Skeletal muscle cell (primary cell): ENCODE measurements at regions not wholly inside any gene's neighbourhood (a gene's known extent, or its start where the extent isn't known, plus 50 kb on each side); places are given as distances from the start of the nearest gene placed in this dataset.
A peak's percentile ranks its signal among the peaks of the same experiment; 100 is the strongest.
"Not testable (repeated sequence)": the region's sequence is repeated elsewhere in the genome, so short reads cannot be mapped to it uniquely, and the experiment has no call there.

Source experiments
- DNase-seq: peaks from one replicate; pipeline ENCODE4 v3.0.0-alpha.2; 2010; ENCODE audit warnings: low read depth
- H3K4me3 ChIP-seq: 2 replicates; pipeline ENCODE4 v1.5.1; 2011; ENCODE audit warnings: low read depth, mild to moderate bottlenecking, control low read depth, low read length, moderate library complexity

GRCh38 chr5:174542471-174542870, 181.9 kb upstream of the MSX2 start:
- H3K4me3 ChIP-seq: no peak overlapping the region
- DNase-seq: no peak

- no peak for DNase-seq
- no peak overlapping the region for H3K4me3 ChIP-seq
Observed at GRCh38 chr5:174545926-174546325, 178.5 kb upstream of the MSX2 start.

- no peak for DNase-seq
- no peak overlapping the region for H3K4me3 ChIP-seq
Observed at GRCh38 chr5:174547814-174548213, 176.6 kb upstream of the MSX2 start.

GRCh38 chr5:174549254-174549653, 175.1 kb upstream of the MSX2 start:
- no peak overlapping the region for H3K4me3 ChIP-seq
- DNase-seq: no peak

- no peak for DNase-seq
- H3K4me3 ChIP-seq: no peak overlapping the region
Observed at GRCh38 chr5:174550026-174550425, 174.4 kb upstream of the MSX2 start.

- no peak for DNase-seq
- no peak overlapping the region for H3K4me3 ChIP-seq
Observed at GRCh38 chr5:174552428-174552827, 172.0 kb upstream of the MSX2 start.

- DNase-seq: no peak
- H3K4me3 ChIP-seq: no peak overlapping the region
Observed at GRCh38 chr5:174553556-174553955, 170.8 kb upstream of the MSX2 start.

GRCh38 chr5:174555726-174556125, 168.7 kb upstream of the MSX2 start:
- H3K4me3 ChIP-seq: no peak overlapping the region
- DNase-seq: no peak

- no peak overlapping the region for H3K4me3 ChIP-seq
- DNase-seq: no peak
Observed at GRCh38 chr5:174556756-174557155, 167.6 kb upstream of the MSX2 start.

GRCh38 chr5:174558190-174558589, 166.2 kb upstream of the MSX2 start:
- no peak overlapping the region for H3K4me3 ChIP-seq
- DNase-seq: no peak

GRCh38 chr5:174559141-174559540, 165.2 kb upstream of the MSX2 start:
- DNase-seq: no peak
- H3K4me3 ChIP-seq: no peak overlapping the region

GRCh38 chr5:174559566-174560090, 164.8 kb upstream of the MSX2 start:
- no peak overlapping the region for H3K4me3 ChIP-seq
- DNase-seq: no peak

- no peak for DNase-seq
- H3K4me3 ChIP-seq: no peak overlapping the region
Observed at GRCh38 chr5:174560861-174561260, 163.5 kb upstream of the MSX2 start.

- DNase-seq, H3K4me3 ChIP-seq: not testable (repeated sequence)
Observed at GRCh38 chr5:174563040-174563439, 161.3 kb upstream of the MSX2 start.

- H3K4me3 ChIP-seq: no peak overlapping the region
- DNase-seq: no peak
Observed at GRCh38 chr5:174563899-174564298, 160.5 kb upstream of the MSX2 start.

GRCh38 chr5:174567506-174568141, 156.8 kb upstream of the MSX2 start:
- no peak overlapping the region for H3K4me3 ChIP-seq
- DNase-seq: no peak

- H3K4me3 ChIP-seq: no peak overlapping the region
- DNase-seq: no peak
Observed at GRCh38 chr5:174570662-174571061, 153.7 kb upstream of the MSX2 start.

GRCh38 chr5:174571662-174572397, 152.6 kb upstream of the MSX2 start:
- H3K4me3 ChIP-seq: no peak overlapping the region
- DNase-seq: peak; percentile 10

- DNase-seq: no peak
Observed at GRCh38 chr5:174572591-174572990, 151.8 kb upstream of the MSX2 start.

GRCh38 chr5:174573221-174573994, 151.0 kb upstream of the MSX2 start:
- H3K4me3 ChIP-seq: no peak overlapping the region
- DNase-seq: no peak

More at GRCh38 chr5:174572591-174572990, 151.8 kb upstream of the MSX2 start:
- H3K4me3 ChIP-seq: no peak overlapping the region
